Caco-2 (cell line): ENCODE measurements at regions not wholly inside any gene's neighbourhood (a gene's known extent, or its start where the extent isn't known, plus 50 kb on each side); places are given as distances from the start of the nearest gene placed in this dataset.

Experiments
- BruUV-seq: library from RNA; stranded (reverse); fragments of 400-500 nt; replicated peaks from 2 replicates; lab custom pipeline; 2021; lab: Mats Ljungman, UMichigan
- CTCF ChIA-PET: fragments of 300-600 bp; sonication (Branson Sonifier 250); formaldehyde crosslinking; loops from one replicate; lab custom pipeline; 2022; ENCODE audit warnings: antibody characterized with exemption; lab: Charles Lee
- POLR2A ChIA-PET: fragments of 300-600 bp; sonication (Branson Sonifier 250); formaldehyde crosslinking; loops from one replicate; lab custom pipeline; 2022; ENCODE audit warnings: antibody characterized with exemption; lab: Charles Lee
- DNase-seq, 2 experiments: peaks; one replicate each; pipeline versions ENCODE4 v3.0.0 to v3.0.0-alpha.2; 2020 to 2022
- H3K27me3 ChIP-seq: replicated peaks from 2 replicates; pipeline ENCODE4 v1.6.0; 2011; ENCODE audit warnings: low read length; ENCODE audit not compliant: control insufficient read depth, insufficient read depth
- H3K36me3 ChIP-seq: 2 replicates; pipeline ENCODE4 v1.5.1; 2011; ENCODE audit warnings: low read length; ENCODE audit not compliant: control insufficient read depth, insufficient read depth
- H3K4me1 ChIP-seq: fragments of 250-450 bp; sonication (Bioruptor Pico); 2 replicates; pipeline ENCODE4 v1.5.1; 2020; ENCODE audit warnings: mild to moderate bottlenecking
- H3K4me3 ChIP-seq: 2 replicates; pipeline ENCODE4 v1.5.1; 2011; ENCODE audit warnings: low read depth, mild to moderate bottlenecking, control low read depth, low read length
- H3K9me3 ChIP-seq: fragments of 250-450 bp; sonication (Bioruptor Pico); 2 replicates; pipeline ENCODE4 v1.5.1; 2020; ENCODE audit warnings: mild to moderate bottlenecking, moderate library complexity
- H3K27ac Mint-ChIP-seq: one replicate; pipeline ENCODE4 v1.8.0; 2022; ENCODE audit warnings: mixed read lengths; ENCODE audit not compliant: unreplicated experiment
- H3K27me3 Mint-ChIP-seq: one replicate; pipeline ENCODE4 v1.8.0; 2022; ENCODE audit warnings: mixed read lengths; ENCODE audit not compliant: insufficient read depth, unreplicated experiment
- H3K36me3 Mint-ChIP-seq: one replicate; pipeline ENCODE4 v1.8.0; 2022; ENCODE audit warnings: mild to moderate bottlenecking, mixed read lengths; ENCODE audit not compliant: insufficient read depth, unreplicated experiment
- H3K4me1 Mint-ChIP-seq: one replicate; pipeline ENCODE4 v1.8.0; 2022; ENCODE audit warnings: low read depth, mixed read lengths; ENCODE audit not compliant: unreplicated experiment
- H3K4me3 Mint-ChIP-seq: one replicate; pipeline ENCODE4 v1.8.0; 2022; ENCODE audit warnings: mild to moderate bottlenecking, moderate library complexity, mixed read lengths; ENCODE audit not compliant: unreplicated experiment
- H3K9me3 Mint-ChIP-seq: one replicate; pipeline ENCODE4 v1.8.0; 2022; ENCODE audit warnings: mixed read lengths; ENCODE audit not compliant: unreplicated experiment
- intact Hi-C: fragments of 100-400 bp; cut with micrococcal nuclease; formaldehyde crosslinking; loops from one replicate; pipeline ENCODE4 v1.10.0; 2022; ENCODE audit not compliant: unreplicated experiment
- TF ChIP-seq, protein P1 (sequence below), 2 experiments: fragments of 200-600 bp in 1 of 2; IDR thresholded peaks; 1 replicate in 1 of 2; 2 replicates in 1 of 2; pipeline versions ENCODE4 v1.5.1 to v1.8.0; 2011 to 2022; ENCODE audit warnings: antibody characterized with exemption in 1 of 2, control low read depth in 1 of 2, inconsistent platforms in 1 of 2, low read depth in 1 of 2, low read length in 1 of 2, mild to moderate bottlenecking in 1 of 2, moderate library complexity in 1 of 2; ENCODE audit not compliant: insufficient read depth in 1 of 2, severe bottlenecking in 1 of 2, unreplicated experiment in 1 of 2

DNA sequence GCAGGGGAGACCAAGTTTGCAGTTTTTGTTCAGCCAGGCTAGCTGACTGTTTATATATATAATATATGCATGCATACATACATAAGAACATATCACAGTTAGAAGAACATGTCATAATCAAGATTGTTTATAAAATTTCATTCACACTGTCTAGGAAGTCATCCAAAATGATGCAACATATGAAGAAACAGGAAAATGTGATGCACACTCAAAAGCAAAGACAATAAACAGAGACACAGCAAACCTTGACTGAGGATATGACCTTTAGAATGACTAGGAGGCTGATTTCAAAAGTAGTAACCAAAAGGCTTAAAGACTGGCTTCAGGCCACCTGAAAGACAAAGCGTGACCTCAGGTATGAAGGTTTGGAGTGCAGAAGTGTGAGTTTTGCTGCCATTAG, 166.2 kb upstream of the NDN start:
- Histone ChIP-seq H3K36me3 (no peaks in the 10 kb centered on the region), H3K9me3 (no peaks in the 10 kb centered on the region), H3K27me3 (no peaks in the 10 kb centered on the region), H3K4me3 (no peak overlapping the region), H3K4me1 (no peaks in the 10 kb centered on the region)
- no peaks in the 10 kb centered on the region for H3K9me3 Mint-ChIP-seq
- ChIA-PET CTCF (no interaction called here), POLR2A (no interaction called here)
- no peak overlapping the region for H3K4me3 Mint-ChIP-seq
- no TSS peak for BruUV-seq
- H3K27me3 Mint-ChIP-seq: peaks cover 7% of the 10 kb centered on the region
- no peak overlapping the region for H3K27ac Mint-ChIP-seq
- DNase-seq: no peak
- TF ChIP-seq, protein P1, sequence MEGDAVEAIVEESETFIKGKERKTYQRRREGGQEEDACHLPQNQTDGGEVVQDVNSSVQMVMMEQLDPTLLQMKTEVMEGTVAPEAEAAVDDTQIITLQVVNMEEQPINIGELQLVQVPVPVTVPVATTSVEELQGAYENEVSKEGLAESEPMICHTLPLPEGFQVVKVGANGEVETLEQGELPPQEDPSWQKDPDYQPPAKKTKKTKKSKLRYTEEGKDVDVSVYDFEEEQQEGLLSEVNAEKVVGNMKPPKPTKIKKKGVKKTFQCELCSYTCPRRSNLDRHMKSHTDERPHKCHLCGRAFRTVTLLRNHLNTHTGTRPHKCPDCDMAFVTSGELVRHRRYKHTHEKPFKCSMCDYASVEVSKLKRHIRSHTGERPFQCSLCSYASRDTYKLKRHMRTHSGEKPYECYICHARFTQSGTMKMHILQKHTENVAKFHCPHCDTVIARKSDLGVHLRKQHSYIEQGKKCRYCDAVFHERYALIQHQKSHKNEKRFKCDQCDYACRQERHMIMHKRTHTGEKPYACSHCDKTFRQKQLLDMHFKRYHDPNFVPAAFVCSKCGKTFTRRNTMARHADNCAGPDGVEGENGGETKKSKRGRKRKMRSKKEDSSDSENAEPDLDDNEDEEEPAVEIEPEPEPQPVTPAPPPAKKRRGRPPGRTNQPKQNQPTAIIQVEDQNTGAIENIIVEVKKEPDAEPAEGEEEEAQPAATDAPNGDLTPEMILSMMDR (IDR thresholded peaks at IDR 0.05; ENCODE audit: insufficient read depth in 1 of 2, low read depth in 1 of 2, low read length in 1 of 2, severe bottlenecking in 1 of 2, unreplicated experiment in 1 of 2): no peak
- no peaks in the 10 kb centered on the region for H3K36me3 Mint-ChIP-seq
- intact Hi-C loops: no loop called here
- no peaks in the 10 kb centered on the region for H3K4me1 Mint-ChIP-seq

DNA sequence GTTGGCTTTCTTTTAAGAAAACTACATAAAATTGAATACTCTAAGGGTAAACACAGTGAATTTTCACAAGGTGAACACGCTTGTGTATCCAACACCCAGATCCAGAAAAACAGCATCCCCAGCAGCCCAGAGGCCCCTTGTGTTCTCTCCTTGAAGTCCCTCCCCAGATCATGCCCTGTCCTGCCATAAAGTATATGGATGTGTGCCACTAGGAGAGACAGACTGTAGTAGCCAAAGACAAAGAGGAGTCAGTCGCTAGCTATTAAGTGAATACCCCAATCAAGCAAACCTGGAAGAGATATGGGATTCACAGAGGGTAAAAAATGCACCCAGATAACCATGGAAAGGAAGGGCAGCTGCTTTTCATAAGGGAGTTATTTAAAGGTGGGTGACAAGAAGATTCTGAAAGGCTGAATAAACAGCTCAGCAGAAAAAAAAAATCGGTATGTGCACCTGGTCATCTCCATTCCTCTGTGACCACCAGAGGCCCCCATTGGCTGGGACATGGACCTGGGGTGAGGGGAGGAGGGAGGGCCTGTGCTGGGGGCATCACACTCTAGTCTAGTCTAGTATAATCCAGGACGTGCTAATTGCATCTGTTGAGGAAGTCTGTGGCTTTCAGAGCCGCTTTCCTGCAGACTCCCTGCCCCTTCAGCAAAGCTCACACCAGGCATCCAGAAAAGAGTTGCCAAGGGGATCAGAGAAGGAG, 167.3 kb upstream of the NDN start:
- Histone ChIP-seq H3K36me3 (no peaks in the 10 kb centered on the region), H3K4me3 (no peak overlapping the region), H3K27me3 (no peaks in the 10 kb centered on the region), H3K9me3 (no peaks in the 10 kb centered on the region), H3K4me1 (no peaks in the 10 kb centered on the region)
- BruUV-seq: no TSS peak
- no peak for DNase-seq
- H3K9me3 Mint-ChIP-seq: no peaks in the 10 kb centered on the region
- TF ChIP-seq, protein P1 (IDR thresholded peaks at IDR 0.05; ENCODE audit: insufficient read depth in 1 of 2, low read depth in 1 of 2, low read length in 1 of 2, severe bottlenecking in 1 of 2, unreplicated experiment in 1 of 2): no peak
- POLR2A ChIA-PET: no interaction called here
- no peaks in the 10 kb centered on the region for H3K36me3 Mint-ChIP-seq
- no peak overlapping the region for H3K27ac Mint-ChIP-seq
- CTCF ChIA-PET: interaction anchor here (1.0 to 1.6 kb wide), 3 partner anchors 19 to 212 kb away, joined by 3 to 6 read pairs (median 3); no protein-coding TSS in a partner anchor
- H3K4me1 Mint-ChIP-seq: no peaks in the 10 kb centered on the region
- H3K27me3 Mint-ChIP-seq: peaks cover 10% of the 10 kb centered on the region
- intact Hi-C loops: no loop called here
- H3K4me3 Mint-ChIP-seq: no peak overlapping the region

DNA sequence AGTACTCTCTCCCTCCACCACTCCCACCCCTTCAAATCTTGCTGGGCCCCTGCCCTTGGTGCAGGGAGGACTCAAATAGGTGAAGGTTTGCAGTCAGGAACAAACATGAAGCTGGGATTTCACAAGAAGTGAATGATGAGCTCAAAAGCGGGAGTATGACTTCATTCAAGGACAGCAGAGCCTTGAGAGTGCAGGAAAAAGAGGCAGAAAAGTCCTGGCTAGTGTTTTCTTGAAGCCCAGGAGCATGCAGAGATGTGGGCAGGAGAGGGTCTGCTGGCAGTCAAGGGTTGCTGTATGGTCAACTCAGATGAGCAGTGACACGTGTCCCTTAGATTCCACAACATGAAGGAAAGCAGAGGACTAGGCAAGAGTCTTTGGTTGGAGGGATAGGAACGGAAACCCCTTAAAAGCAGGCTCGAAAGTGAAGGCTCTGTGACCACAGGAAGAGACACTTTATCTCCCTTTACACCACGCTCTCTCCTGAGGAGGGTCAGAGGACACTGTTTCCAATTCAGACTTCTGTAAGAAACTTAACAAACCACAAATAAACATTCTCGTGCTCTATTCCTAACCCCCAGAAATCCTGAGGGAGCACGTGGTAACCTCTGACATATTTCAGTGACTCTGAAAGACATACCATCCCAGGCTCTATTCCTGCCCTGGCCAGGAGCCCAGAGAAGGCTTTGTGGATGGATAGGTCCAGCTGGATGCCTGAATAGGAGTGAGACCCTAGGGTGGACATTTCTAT, 168.0 kb upstream of the NDN start:
- Mint-ChIP-seq H3K4me3 (no peak overlapping the region), H3K36me3 (no peaks in the 10 kb centered on the region), H3K27me3 (peaks cover 10% of the 10 kb centered on the region), H3K9me3 (no peaks in the 10 kb centered on the region), H3K4me1 (no peaks in the 10 kb centered on the region), H3K27ac (no peak overlapping the region)
- Histone ChIP-seq H3K4me3 (no peak overlapping the region), H3K36me3 (no peaks in the 10 kb centered on the region), H3K27me3 (no peaks in the 10 kb centered on the region), H3K4me1 (no peaks in the 10 kb centered on the region), H3K9me3 (no peaks in the 10 kb centered on the region)
- ChIA-PET CTCF (interaction anchor here (1.0 to 1.6 kb wide), 3 partner anchors 18 to 213 kb away, joined by 3 to 6 read pairs (median 3); no protein-coding TSS in a partner anchor), POLR2A (no interaction called here)
- DNase-seq: no peak
- intact Hi-C loops: no loop called here
- no TSS peak for BruUV-seq
- TF ChIP-seq, protein P1 (IDR thresholded peaks at IDR 0.05; ENCODE audit: insufficient read depth in 1 of 2, low read depth in 1 of 2, low read length in 1 of 2, severe bottlenecking in 1 of 2, unreplicated experiment in 1 of 2): no peak
